WTC11 (cell line): ENCODE measurements at regions not wholly inside any gene's neighbourhood (a gene's known extent, or its start where the extent isn't known, plus 50 kb on each side); places are given as distances from the start of the nearest gene placed in this dataset.
"Not testable (repeated sequence)": the region's sequence is repeated elsewhere in the genome, so short reads cannot be mapped to it uniquely, and the experiment has no call there.

Source experiments
- ATAC-seq: fragments of 200-7000 bp; cut with Tn5 transposase; 2 replicates; pipeline ENCODE4 v1.10.0; 2021; ENCODE audit warnings: mild to moderate bottlenecking, moderate library complexity
- CTCF ChIA-PET: fragments of 300-600 bp; sonication (Branson Sonifier 250); formaldehyde crosslinking; loops from one replicate; lab custom pipeline; 2021; ENCODE audit warnings: antibody characterized with exemption; lab: Charles Lee
- POLR2A ChIA-PET: fragments of 350-600 bp; sonication (Branson Sonifier 250); formaldehyde crosslinking; loops from one replicate; lab custom pipeline; 2021; ENCODE audit warnings: antibody characterized with exemption; lab: Charles Lee
- DNase-seq: peaks from one replicate; pipeline ENCODE4 v3.0.0; 2021; ENCODE audit warnings: low spot score
- H3K27ac Mint-ChIP-seq: 2 replicates; pipeline ENCODE4 v1.8.0; 2021; ENCODE audit warnings: mixed read lengths
- H3K27me3 Mint-ChIP-seq: 2 replicates; pipeline ENCODE4 v1.8.0; 2021; ENCODE audit warnings: low read depth, mild to moderate bottlenecking, moderate library complexity, mixed read lengths
- H3K36me3 Mint-ChIP-seq: 2 replicates; pipeline ENCODE4 v1.8.0; 2021; ENCODE audit warnings: mixed read lengths
- H3K4me1 Mint-ChIP-seq: 2 replicates; pipeline ENCODE4 v1.8.0; 2022; ENCODE audit warnings: mixed read lengths
- H3K4me3 Mint-ChIP-seq: 2 replicates; pipeline ENCODE4 v1.8.0; 2021; ENCODE audit warnings: mild to moderate bottlenecking, moderate library complexity, mixed read lengths
- H3K9me3 Mint-ChIP-seq: 2 replicates; pipeline ENCODE4 v1.8.0; 2021; ENCODE audit warnings: mixed read lengths
- ATF1 ChIP-seq: sonication (generic); formaldehyde crosslinking; IDR thresholded peaks from 2 replicates; pipeline ENCODE4 v1.8.1; 2023; ENCODE audit warnings: mild to moderate bottlenecking, moderate library complexity, missing genetic modification reagents
- EMX1 ChIP-seq: fragments of 250-450 bp; sonication (Bioruptor Pico); IDR thresholded peaks from 2 replicates; pipeline ENCODE4 v1.8.0; 2021; ENCODE audit warnings: mild to moderate bottlenecking
- ETV6 ChIP-seq: sonication (generic); formaldehyde crosslinking; IDR thresholded peaks from 2 replicates; pipeline ENCODE4 v1.8.1; 2022; ENCODE audit warnings: mild to moderate bottlenecking, missing genetic modification reagents
- FOXJ3 ChIP-seq: sonication (generic); formaldehyde crosslinking; IDR thresholded peaks from 2 replicates; pipeline ENCODE4 v1.9.0; 2021; ENCODE audit warnings: missing genetic modification reagents, mild to moderate bottlenecking, borderline replicate concordance
- GRHL2 ChIP-seq: fragments of 250-450 bp; sonication (Bioruptor Pico); IDR thresholded peaks from 2 replicates; pipeline ENCODE4 v1.8.0; 2022; ENCODE audit warnings: mild to moderate bottlenecking, moderate library complexity; ENCODE audit not compliant: insufficient replicate concordance, severe bottlenecking
- NFE2L1 ChIP-seq: sonication (generic); formaldehyde crosslinking; IDR thresholded peaks from 2 replicates; pipeline ENCODE4 v1.8.1; 2023; ENCODE audit warnings: missing genetic modification reagents
- NFYB ChIP-seq: sonication (generic); formaldehyde crosslinking; conservative IDR thresholded peaks from 2 replicates; pipeline ENCODE4 v1.8.0; 2022; ENCODE audit warnings: low read depth, missing genetic modification reagents
- PRDM15 ChIP-seq: sonication (generic); formaldehyde crosslinking; IDR thresholded peaks from 2 replicates; pipeline ENCODE4 v1.8.0; 2022; ENCODE audit warnings: missing genetic modification reagents
- SMAD4 ChIP-seq: sonication (generic); formaldehyde crosslinking; IDR thresholded peaks from 2 replicates; pipeline ENCODE4 v1.8.0; 2022; ENCODE audit warnings: mild to moderate bottlenecking, missing genetic modification reagents
- SOX15 ChIP-seq: fragments of 250-450 bp; sonication (Bioruptor Pico); IDR thresholded peaks from 2 replicates; pipeline ENCODE4 v1.9.0; 2021; ENCODE audit warnings: mild to moderate bottlenecking
- TCF7 ChIP-seq: sonication (generic); formaldehyde crosslinking; IDR thresholded peaks from 2 replicates; pipeline ENCODE4 v1.8.0; 2022; ENCODE audit warnings: mild to moderate bottlenecking, low read depth, missing genetic modification reagents, moderate library complexity
- TEAD4 ChIP-seq: sonication (generic); formaldehyde crosslinking; IDR thresholded peaks from 2 replicates; pipeline ENCODE4 v1.8.0; 2022; ENCODE audit warnings: mild to moderate bottlenecking, missing genetic modification reagents
- ZBTB21 ChIP-seq: sonication (generic); formaldehyde crosslinking; IDR thresholded peaks from 2 replicates; pipeline ENCODE4 v1.8.1; 2023; ENCODE audit warnings: mild to moderate bottlenecking, missing genetic modification reagents, borderline replicate concordance
- ZBTB43 ChIP-seq: sonication (generic); formaldehyde crosslinking; IDR thresholded peaks from 2 replicates; pipeline ENCODE4 v1.8.1; 2023; ENCODE audit warnings: mild to moderate bottlenecking, missing genetic modification reagents
- ZNF263 ChIP-seq: sonication (generic); formaldehyde crosslinking; IDR thresholded peaks from 2 replicates; pipeline ENCODE4 v1.8.1; 2022; ENCODE audit warnings: low read depth, mild to moderate bottlenecking, moderate library complexity, missing genetic modification reagents
- ZNF671 ChIP-seq: fragments of 250-450 bp; sonication (Bioruptor Pico); IDR thresholded peaks from 2 replicates; pipeline ENCODE4 v1.8.0; 2021; ENCODE audit warnings: mild to moderate bottlenecking
- TF ChIP-seq, protein P1 (sequence below): fragments of 250-450 bp; sonication (Bioruptor Pico); IDR thresholded peaks from 2 replicates; pipeline ENCODE4 v1.9.0; 2021; ENCODE audit warnings: moderate library complexity, mild to moderate bottlenecking, inconsistent platforms, borderline replicate concordance
- TF ChIP-seq, protein P2 (sequence below): fragments of 250-450 bp; sonication (Bioruptor Pico); IDR thresholded peaks from 2 replicates; pipeline ENCODE4 v1.8.0; 2021; ENCODE audit warnings: mild to moderate bottlenecking
- TF ChIP-seq, protein P3 (sequence below): sonication (generic); formaldehyde crosslinking; IDR thresholded peaks from 2 replicates; pipeline ENCODE4 v1.8.1; 2022; ENCODE audit warnings: low read depth, missing genetic modification reagents, borderline replicate concordance
- TF ChIP-seq, protein P4 (sequence below): sonication (generic); formaldehyde crosslinking; IDR thresholded peaks from 2 replicates; pipeline ENCODE4 v1.8.1; 2023; ENCODE audit warnings: mild to moderate bottlenecking, missing genetic modification reagents, moderate library complexity

GRCh38 chr7:4386190-4386589 is 295.9 kb upstream of the FOXK1 start:
- Mint-ChIP-seq H3K27me3 (peaks cover 27% of the 10 kb centered on the region), H3K27ac (no peak overlapping the region), H3K4me3 (no peak overlapping the region), H3K4me1 (no peaks in the 10 kb centered on the region), H3K9me3 (peaks cover 58% of the 10 kb centered on the region), H3K36me3 (peaks cover 21% of the 10 kb centered on the region)
- DNase-seq (no peak), ATAC-seq (no peak)
- POLR2A ChIA-PET = interaction anchor here (0.5 kb wide), 1 partner anchor 103 kb away, joined by 3 read pairs; no protein-coding TSS in a partner anchor
- CTCF ChIA-PET = no interaction called here
- no peak for TF ChIP-seq NFE2L1 (CRISPR knock-in tag)
- TF ChIP-seq PRDM15 = no peak
- TF ChIP-seq SOX15 = no peak
- TF ChIP-seq FOXJ3 = no peak
- TF ChIP-seq SMAD4 (CRISPR knock-in tag) = no peak
- TF ChIP-seq ATF1 (CRISPR knock-in tag) = no peak
- TF ChIP-seq ETV6 (CRISPR knock-in tag) = no peak
- TF ChIP-seq TEAD4 (CRISPR knock-in tag) = no peak
- no peak for TF ChIP-seq TCF7 (CRISPR knock-in tag)
- no peak for TF ChIP-seq ZNF671 (CRISPR knock-in tag)

DNA sequence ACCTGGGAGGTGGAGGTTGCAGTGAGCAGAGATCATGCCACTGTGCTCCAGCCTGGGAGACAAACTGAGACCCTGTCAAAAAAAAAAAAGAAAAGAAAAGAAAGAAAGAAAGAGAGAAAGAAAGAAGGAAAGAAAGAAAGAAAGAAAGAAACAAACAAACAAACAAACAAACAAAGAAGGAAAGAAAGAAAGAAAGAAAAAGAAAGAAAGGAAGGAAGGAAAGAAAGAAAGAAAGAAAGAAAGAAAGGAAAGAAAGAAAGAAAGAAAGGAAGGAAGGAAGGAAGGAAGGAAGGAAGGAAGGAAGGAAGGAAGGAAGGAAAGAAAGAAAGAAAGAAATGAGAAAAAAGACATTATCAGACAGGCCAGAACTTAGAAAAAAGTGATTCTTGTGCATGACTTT is 291.0 kb upstream of the FOXK1 start:
- H3K27ac Mint-ChIP-seq, ATAC-seq, POLR2A ChIA-PET, DNase-seq, CTCF ChIA-PET, H3K4me1 Mint-ChIP-seq, H3K4me3 Mint-ChIP-seq: not testable (repeated sequence)
- Mint-ChIP-seq H3K36me3 (peaks cover 25% of the 10 kb centered on the region), H3K9me3 (peaks cover 63% of the 10 kb centered on the region), H3K27me3 (peaks cover 25% of the 10 kb centered on the region)

DNA sequence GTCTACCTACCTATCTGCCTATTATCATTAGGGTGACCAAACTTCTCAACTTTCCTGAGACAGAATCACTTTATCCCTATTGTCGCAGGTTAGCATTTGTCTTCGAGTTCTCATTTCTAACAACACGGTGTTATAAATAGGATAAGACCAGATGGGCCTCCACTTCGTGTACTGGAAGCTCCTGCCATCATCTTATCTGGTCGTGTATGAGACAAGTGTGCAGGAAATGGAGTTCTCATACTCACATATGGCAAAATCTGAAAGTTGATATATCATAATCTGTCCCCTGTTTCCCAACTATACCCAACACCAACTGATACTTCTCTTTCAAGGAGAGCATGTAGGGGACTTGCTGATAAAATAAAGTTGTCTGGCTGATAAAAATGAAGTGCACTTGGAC is 287.4 kb upstream of the FOXK1 start:
- H3K4me3 Mint-ChIP-seq = no peak overlapping the region
- CTCF ChIA-PET = no interaction called here
- no peak for DNase-seq
- H3K27ac Mint-ChIP-seq = no peak overlapping the region
- no peaks in the 10 kb centered on the region for H3K4me1 Mint-ChIP-seq
- no peak for ATAC-seq
- POLR2A ChIA-PET = no interaction called here
- TF ChIP-seq, protein P1, sequence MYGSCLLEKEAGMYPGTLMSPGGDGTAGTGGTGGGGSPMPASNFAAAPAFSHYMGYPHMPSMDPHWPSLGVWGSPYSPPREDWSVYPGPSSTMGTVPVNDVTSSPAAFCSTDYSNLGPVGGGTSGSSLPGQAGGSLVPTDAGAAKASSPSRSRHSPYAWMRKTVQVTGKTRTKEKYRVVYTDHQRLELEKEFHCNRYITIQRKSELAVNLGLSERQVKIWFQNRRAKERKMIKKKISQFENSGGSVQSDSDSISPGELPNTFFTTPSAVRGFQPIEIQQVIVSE (CRISPR knock-in tag) = no peak
- no peak for TF ChIP-seq ZBTB43 (CRISPR knock-in tag)
- no peak for TF ChIP-seq GRHL2 (CRISPR knock-in tag)
- peaks cover 25% of the 10 kb centered on the region for H3K36me3 Mint-ChIP-seq
- peaks cover 70% of the 10 kb centered on the region for H3K9me3 Mint-ChIP-seq
- H3K27me3 Mint-ChIP-seq = peaks cover 22% of the 10 kb centered on the region

GRCh38 chr7:4399121-4399520 is 283.0 kb upstream of the FOXK1 start:
- H3K4me1 Mint-ChIP-seq = no peaks in the 10 kb centered on the region
- no peak overlapping the region for H3K27ac Mint-ChIP-seq
- POLR2A ChIA-PET = no interaction called here
- CTCF ChIA-PET = no interaction called here
- H3K27me3 Mint-ChIP-seq = peaks cover 24% of the 10 kb centered on the region
- peaks cover 80% of the 10 kb centered on the region for H3K9me3 Mint-ChIP-seq
- no peak overlapping the region for H3K4me3 Mint-ChIP-seq
- TF ChIP-seq, protein P2, sequence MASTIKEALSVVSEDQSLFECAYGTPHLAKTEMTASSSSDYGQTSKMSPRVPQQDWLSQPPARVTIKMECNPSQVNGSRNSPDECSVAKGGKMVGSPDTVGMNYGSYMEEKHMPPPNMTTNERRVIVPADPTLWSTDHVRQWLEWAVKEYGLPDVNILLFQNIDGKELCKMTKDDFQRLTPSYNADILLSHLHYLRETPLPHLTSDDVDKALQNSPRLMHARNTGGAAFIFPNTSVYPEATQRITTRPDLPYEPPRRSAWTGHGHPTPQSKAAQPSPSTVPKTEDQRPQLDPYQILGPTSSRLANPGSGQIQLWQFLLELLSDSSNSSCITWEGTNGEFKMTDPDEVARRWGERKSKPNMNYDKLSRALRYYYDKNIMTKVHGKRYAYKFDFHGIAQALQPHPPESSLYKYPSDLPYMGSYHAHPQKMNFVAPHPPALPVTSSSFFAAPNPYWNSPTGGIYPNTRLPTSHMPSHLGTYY (CRISPR knock-in tag) = no peak
- TF ChIP-seq, protein P3, sequence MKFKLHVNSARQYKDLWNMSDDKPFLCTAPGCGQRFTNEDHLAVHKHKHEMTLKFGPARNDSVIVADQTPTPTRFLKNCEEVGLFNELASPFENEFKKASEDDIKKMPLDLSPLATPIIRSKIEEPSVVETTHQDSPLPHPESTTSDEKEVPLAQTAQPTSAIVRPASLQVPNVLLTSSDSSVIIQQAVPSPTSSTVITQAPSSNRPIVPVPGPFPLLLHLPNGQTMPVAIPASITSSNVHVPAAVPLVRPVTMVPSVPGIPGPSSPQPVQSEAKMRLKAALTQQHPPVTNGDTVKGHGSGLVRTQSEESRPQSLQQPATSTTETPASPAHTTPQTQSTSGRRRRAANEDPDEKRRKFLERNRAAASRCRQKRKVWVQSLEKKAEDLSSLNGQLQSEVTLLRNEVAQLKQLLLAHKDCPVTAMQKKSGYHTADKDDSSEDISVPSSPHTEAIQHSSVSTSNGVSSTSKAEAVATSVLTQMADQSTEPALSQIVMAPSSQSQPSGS (CRISPR knock-in tag) = no peak
- no peak for TF ChIP-seq NFYB (CRISPR knock-in tag)
- TF ChIP-seq, protein P4, sequence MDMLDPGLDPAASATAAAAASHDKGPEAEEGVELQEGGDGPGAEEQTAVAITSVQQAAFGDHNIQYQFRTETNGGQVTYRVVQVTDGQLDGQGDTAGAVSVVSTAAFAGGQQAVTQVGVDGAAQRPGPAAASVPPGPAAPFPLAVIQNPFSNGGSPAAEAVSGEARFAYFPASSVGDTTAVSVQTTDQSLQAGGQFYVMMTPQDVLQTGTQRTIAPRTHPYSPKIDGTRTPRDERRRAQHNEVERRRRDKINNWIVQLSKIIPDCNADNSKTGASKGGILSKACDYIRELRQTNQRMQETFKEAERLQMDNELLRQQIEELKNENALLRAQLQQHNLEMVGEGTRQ = no peak
- no peak for TF ChIP-seq EMX1 (CRISPR knock-in tag)
- no peak for TF ChIP-seq ZBTB21 (CRISPR knock-in tag)
- no peak for TF ChIP-seq ZNF263 (CRISPR knock-in tag)
- DNase-seq (no peak), ATAC-seq (no peak)
- H3K36me3 Mint-ChIP-seq = peaks cover 14% of the 10 kb centered on the region
